Loucy (cell line): ENCODE measurements at regions not wholly inside any gene's neighbourhood (a gene's known extent, or its start where the extent isn't known, plus 50 kb on each side); places are given as distances from the start of the nearest gene placed in this dataset.

Source experiments
- H2AFZ ChIP-seq: fragments of 200-600 bp; sonication (generic); 2 replicates; pipeline ENCODE4 v1.6.0; 2016; ENCODE audit warnings: antibody characterized with exemption, mild to moderate bottlenecking, low read length, moderate library complexity
- H3F3A ChIP-seq: fragments of 200-600 bp; 2 replicates; pipeline ENCODE4 v1.6.0; 2016; ENCODE audit warnings: antibody characterized with exemption, low read depth, mild to moderate bottlenecking
- H3K27me3 ChIP-seq: fragments of 200-600 bp; sonication (generic); 2 replicates; pipeline ENCODE4 v1.6.1; 2014; ENCODE audit warnings: low read length, mild to moderate bottlenecking; ENCODE audit not compliant: insufficient read depth, poor library complexity, severe bottlenecking
- H3K36me3 ChIP-seq: fragments of 200-600 bp; sonication (generic); 2 replicates; pipeline ENCODE4 v1.6.1; 2016; ENCODE audit warnings: low read length; ENCODE audit not compliant: insufficient read depth
- H3K4me1 ChIP-seq: fragments of 200-600 bp; sonication (generic); 2 replicates; pipeline ENCODE4 v1.5.1; 2014; ENCODE audit warnings: low read length, mild to moderate bottlenecking; ENCODE audit not compliant: insufficient read depth, poor library complexity, severe bottlenecking
- H3K4me2 ChIP-seq: fragments of 200-600 bp; sonication (generic); 2 replicates; pipeline ENCODE4 v1.6.0; 2014; ENCODE audit warnings: antibody characterized with exemption, low read length, low read depth, mild to moderate bottlenecking; ENCODE audit not compliant: poor library complexity, severe bottlenecking
- H3K4me3 ChIP-seq: fragments of 200-600 bp; sonication (generic); 2 replicates; pipeline ENCODE4 v1.5.1; 2014; ENCODE audit warnings: low read length, mild to moderate bottlenecking, mixed read lengths; ENCODE audit not compliant: poor library complexity, severe bottlenecking
- H3K79me2 ChIP-seq: fragments of 200-600 bp; sonication (generic); 2 replicates; pipeline ENCODE4 v1.6.1; 2014; ENCODE audit warnings: low read length; ENCODE audit not compliant: insufficient read depth
- H3K9ac ChIP-seq: fragments of 200-600 bp; sonication (generic); 2 replicates; pipeline ENCODE4 v1.6.0; 2014; ENCODE audit warnings: mild to moderate bottlenecking, low read depth, low read length, moderate library complexity; ENCODE audit not compliant: poor library complexity, severe bottlenecking
- H3K9me2 ChIP-seq: fragments of 200-600 bp; sonication (generic); replicated peaks from 2 replicates; pipeline ENCODE4 v1.6.1; 2016; ENCODE audit warnings: low read depth, low read length, mixed read lengths
- H3K9me3 ChIP-seq: fragments of 200-600 bp; sonication (generic); 2 replicates; pipeline ENCODE4 v1.6.1; 2014; ENCODE audit warnings: mild to moderate bottlenecking, antibody characterized with exemption, low read length, low read depth; ENCODE audit not compliant: insufficient read depth
- H4K20me1 ChIP-seq: fragments of 200-600 bp; sonication (generic); 2 replicates; pipeline ENCODE4 v1.6.0; 2014; ENCODE audit warnings: antibody characterized with exemption, low read length, mild to moderate bottlenecking; ENCODE audit not compliant: insufficient read depth, poor library complexity, severe bottlenecking
- CTCF ChIP-seq: fragments of 200-600 bp; sonication (generic); conservative IDR thresholded peaks from 2 replicates; pipeline ENCODE4 v1.5.1; 2014; ENCODE audit warnings: mild to moderate bottlenecking, antibody characterized with exemption, low read length
- EZH2phosphoT487 ChIP-seq: fragments of 200-600 bp; IDR thresholded peaks from 2 replicates; pipeline ENCODE4 v1.6.1; 2018; ENCODE audit warnings: antibody characterized with exemption, mild to moderate bottlenecking, moderate library complexity, borderline replicate concordance

GRCh38 chr5:8644377-8644776 is 775.4 kb downstream of the MTRR start:
- H3K4me2 ChIP-seq = no peak overlapping the region
- no peaks in the 10 kb centered on the region for H3K4me1 ChIP-seq
- no peaks in the 10 kb centered on the region for H3K27me3 ChIP-seq
- H3K9ac ChIP-seq = no peak overlapping the region
- no peak overlapping the region for H3K4me3 ChIP-seq
- no peaks in the 10 kb centered on the region for H3K36me3 ChIP-seq
- TF ChIP-seq EZH2phosphoT487 (no peak), CTCF (no peak)
- no peak overlapping the region for H2AFZ ChIP-seq
- H3K9me2 ChIP-seq = no peaks in the 10 kb centered on the region
- no peaks in the 10 kb centered on the region for H3K79me2 ChIP-seq
- 0 out of 2 replicates have a peak, but pooled peaks cover 4% of the 10 kb centered on the region for H3K9me3 ChIP-seq
- H4K20me1 ChIP-seq = no peaks in the 10 kb centered on the region
- H3F3A ChIP-seq = no peaks in the 10 kb centered on the region

DNA sequence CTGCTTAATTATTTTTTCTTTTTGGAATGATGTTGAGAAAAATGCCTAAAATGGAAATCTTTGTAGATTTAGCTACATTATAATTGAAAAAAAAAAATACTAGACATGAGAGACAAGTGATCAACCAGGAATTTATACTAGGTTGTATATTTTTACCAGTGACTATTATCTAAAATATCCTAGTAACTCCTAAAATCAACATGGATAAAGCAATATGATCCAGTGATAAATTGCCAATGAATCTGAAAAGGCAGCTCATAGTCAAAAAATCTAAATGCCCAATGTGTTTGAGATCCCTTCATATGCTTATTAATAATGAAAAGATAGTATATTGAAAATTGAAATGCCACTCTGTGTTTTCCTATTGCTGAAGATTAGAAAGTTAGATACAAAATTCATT is 778.2 kb downstream of the MTRR start:
- no peaks in the 10 kb centered on the region for H3F3A ChIP-seq
- no peaks in the 10 kb centered on the region for H3K36me3 ChIP-seq
- no peak overlapping the region for H3K4me2 ChIP-seq
- no peaks in the 10 kb centered on the region for H3K9me2 ChIP-seq
- TF ChIP-seq CTCF (no peak), EZH2phosphoT487 (no peak)
- no peak overlapping the region for H3K9ac ChIP-seq
- no peaks in the 10 kb centered on the region for H3K9me3 ChIP-seq
- H2AFZ ChIP-seq = no peak overlapping the region
- H3K79me2 ChIP-seq = no peaks in the 10 kb centered on the region
- no peaks in the 10 kb centered on the region for H3K27me3 ChIP-seq
- H3K4me3 ChIP-seq = no peak overlapping the region
- no peaks in the 10 kb centered on the region for H3K4me1 ChIP-seq
- H4K20me1 ChIP-seq = no peaks in the 10 kb centered on the region

- no peaks in the 10 kb centered on the region for H3K9me3 ChIP-seq
- no peaks in the 10 kb centered on the region for H3K4me1 ChIP-seq
- no peaks in the 10 kb centered on the region for H3K27me3 ChIP-seq
- no peaks in the 10 kb centered on the region for H3F3A ChIP-seq
- no peaks in the 10 kb centered on the region for H3K9me2 ChIP-seq
- no peak overlapping the region for H3K4me3 ChIP-seq
- H3K9ac ChIP-seq = no peak overlapping the region
- no peak for TF ChIP-seq CTCF
- TF ChIP-seq EZH2phosphoT487 = no peak
- no peaks in the 10 kb centered on the region for H4K20me1 ChIP-seq
- no peak overlapping the region for H3K4me2 ChIP-seq
- H3K79me2 ChIP-seq = no peaks in the 10 kb centered on the region
- no peak overlapping the region for H2AFZ ChIP-seq
- no peaks in the 10 kb centered on the region for H3K36me3 ChIP-seq
Observed at GRCh38 chr5:8650186-8650585, 781.2 kb downstream of the MTRR start.
